ENCODE measurements at regions not wholly inside any gene's neighbourhood (a gene's known extent, or its start where the extent isn't known, plus 50 kb on each side); places are given as distances from the start of the nearest gene placed in this dataset.
"Not testable (repeated sequence)": the region's sequence is repeated elsewhere in the genome, so short reads cannot be mapped to it uniquely, and the experiment has no call there.

GRCh38 chr14:106410229-106410628 is 883.8 kb downstream of the TMEM121 start:
- H3K27ac ChIP-seq (replicated peaks); DNase-seq (ENCODE audit: low read depth in 1 of 2, low spot score in 1 of 2); H3K27me3 ChIP-seq (ENCODE audit: insufficient read depth, poor library complexity, severe bottlenecking); H3K4me3 ChIP-seq (replicated peaks; ENCODE audit: insufficient read depth, low read length): not testable (repeated sequence)
- peak; percentile 27; the same call in 1 of the 2 replicates for TF ChIP-seq SPI1 (IDR thresholded peaks at IDR 0.05; ENCODE audit: borderline replicate concordance, low read depth)

- Histone ChIP-seq H3K27ac (replicated peaks) (no peak overlapping the region), H3K27me3 (ENCODE audit: insufficient read depth, poor library complexity, severe bottlenecking) (no peaks in the 10 kb centered on the region), H3K4me3 (replicated peaks; ENCODE audit: insufficient read depth, low read length) (no peak overlapping the region)
- DNase-seq (ENCODE audit: low read depth in 1 of 2, low spot score in 1 of 2): no peak
- no peak for TF ChIP-seq CTCF (IDR thresholded peaks at IDR 0.05; ENCODE audit: insufficient read depth, low read length)
- no peak for TF ChIP-seq SPI1 (IDR thresholded peaks at IDR 0.05; ENCODE audit: borderline replicate concordance, low read depth)
- no peak for TF ChIP-seq POLR2AphosphoS5 (IDR thresholded peaks at IDR 0.05; ENCODE audit: low read depth)
- TF ChIP-seq GABPA (IDR thresholded peaks at IDR 0.05; ENCODE audit: low read depth): no peak
- no peak for TF ChIP-seq REST (IDR thresholded peaks at IDR 0.05; ENCODE audit: insufficient replicate concordance, low read depth)
These were observed 888.1 kb downstream of the TMEM121 start for GRCh38 chr14:106414464-106414863.

- H3K4me3 ChIP-seq (replicated peaks; ENCODE audit: insufficient read depth, low read length): no peak overlapping the region
- peak; percentile 55 to 78 for DNase-seq (ENCODE audit: low read depth in 1 of 2, low spot score in 1 of 2)
- H3K27ac ChIP-seq (replicated peaks): no peak overlapping the region
- no peaks in the 10 kb centered on the region for H3K27me3 ChIP-seq (ENCODE audit: insufficient read depth, poor library complexity, severe bottlenecking)
- TF ChIP-seq GABPA (IDR thresholded peaks at IDR 0.05; ENCODE audit: low read depth): no peak
- no peak for TF ChIP-seq SPI1 (IDR thresholded peaks at IDR 0.05; ENCODE audit: borderline replicate concordance, low read depth)
- no peak for TF ChIP-seq REST (IDR thresholded peaks at IDR 0.05; ENCODE audit: insufficient replicate concordance, low read depth)
- TF ChIP-seq CTCF (IDR thresholded peaks at IDR 0.05; ENCODE audit: insufficient read depth, low read length): peak; percentile 59
- TF ChIP-seq POLR2AphosphoS5 (IDR thresholded peaks at IDR 0.05; ENCODE audit: low read depth): peak; percentile 61
These were observed 891.1 kb downstream of the TMEM121 start for GRCh38 chr14:106417224-106418049.

- peak in 1 of 2 experiments; percentile 16 for DNase-seq (ENCODE audit: low read depth in 1 of 2, low spot score in 1 of 2)
- TF ChIP-seq GABPA (IDR thresholded peaks at IDR 0.05; ENCODE audit: low read depth) (no peak), REST (IDR thresholded peaks at IDR 0.05; ENCODE audit: insufficient replicate concordance, low read depth) (no peak), SPI1 (IDR thresholded peaks at IDR 0.05; ENCODE audit: borderline replicate concordance, low read depth) (no peak), CTCF (IDR thresholded peaks at IDR 0.05; ENCODE audit: insufficient read depth, low read length) (no peak), POLR2AphosphoS5 (IDR thresholded peaks at IDR 0.05; ENCODE audit: low read depth) (no peak)
- H3K27me3 ChIP-seq (ENCODE audit: insufficient read depth, poor library complexity, severe bottlenecking): no peaks in the 10 kb centered on the region
- H3K27ac ChIP-seq (replicated peaks): no peak overlapping the region
- no peak overlapping the region for H3K4me3 ChIP-seq (replicated peaks; ENCODE audit: insufficient read depth, low read length)
These were observed 893.1 kb downstream of the TMEM121 start for GRCh38 chr14:106419376-106419965.

GRCh38 chr14:106421431-106422033 is 895.1 kb downstream of the TMEM121 start:
- peak; percentile 5 to 52 for DNase-seq (ENCODE audit: low read depth in 1 of 2, low spot score in 1 of 2)
- not testable (repeated sequence) for H3K27ac ChIP-seq (replicated peaks); H3K4me3 ChIP-seq (replicated peaks; ENCODE audit: insufficient read depth, low read length); H3K27me3 ChIP-seq (ENCODE audit: insufficient read depth, poor library complexity, severe bottlenecking)
